Spinal cord (tissue), 9 donors: ENCODE measurements at regions not wholly inside any gene's neighbourhood (a gene's known extent, or its start where the extent isn't known, plus 50 kb on each side); places are given as distances from the start of the nearest gene placed in this dataset.

Source experiments
- DNase-seq, 6 donors: peaks; one replicate each; pipeline versions ENCODE4 v3.0.0 to v3.0.0-alpha.2; 2013 to 2015; ENCODE audit warnings: low spot score in 6 of 6, low read depth in 4 of 6
- H3K27ac ChIP-seq: one replicate; pipeline ENCODE4 v1.5.1; 2013; ENCODE audit warnings: low read depth, low read length, control low read depth
- H3K27me3 ChIP-seq: one replicate; pipeline ENCODE4 v1.6.1; 2013; ENCODE audit warnings: low read length; ENCODE audit not compliant: control insufficient read depth, insufficient read depth
- H3K36me3 ChIP-seq: one replicate; pipeline ENCODE4 v1.6.1; 2013; ENCODE audit warnings: low read length; ENCODE audit not compliant: control insufficient read depth, insufficient read depth
- H3K4me1 ChIP-seq: one replicate; pipeline ENCODE4 v1.6.1; 2013; ENCODE audit warnings: low read length; ENCODE audit not compliant: control insufficient read depth, insufficient read depth
- H3K4me3 ChIP-seq: one replicate; pipeline ENCODE4 v1.5.1; 2013; ENCODE audit warnings: low read depth, low read length, control low read depth
- H3K9me3 ChIP-seq: one replicate; pipeline ENCODE4 v1.6.1; 2013; ENCODE audit warnings: low read length; ENCODE audit not compliant: control insufficient read depth, insufficient read depth
- WGBS: methylation state at CpG from one replicate; pipeline ENCODE4 v1.1.5; 2013; ENCODE audit warnings: missing lambda C conversion rate; ENCODE audit not compliant: insufficient coverage; 5-methylcytosine and 5-hydroxymethylcytosine counted together
- donor health status: healthy.

DNA sequence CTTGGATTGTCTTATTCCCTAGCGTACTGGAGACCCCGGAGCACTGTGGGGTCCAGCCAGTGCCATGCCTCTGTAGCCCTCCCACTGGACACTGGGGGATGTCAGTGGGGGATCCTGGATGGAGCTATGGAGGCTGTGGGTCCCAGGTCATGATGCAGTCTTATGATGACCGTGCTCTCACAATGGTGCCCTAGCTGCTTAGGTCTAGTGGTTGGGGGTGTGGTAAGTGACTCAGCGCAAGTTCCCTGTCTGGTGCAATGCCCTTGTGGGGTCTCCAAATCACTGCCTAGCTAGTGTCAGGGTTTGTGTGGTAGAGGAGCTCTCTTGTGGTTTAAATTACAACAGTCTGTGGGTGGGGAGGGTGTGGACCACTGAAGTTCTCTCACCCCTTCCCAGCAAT, 135.4 kb downstream of the CDC5L start:
- no peak for DNase-seq
- H3K4me3 ChIP-seq: no peak overlapping the region
- no peak overlapping the region for H3K27ac ChIP-seq
- H3K36me3 ChIP-seq: no peaks in the 10 kb centered on the region
- peaks cover 4% of the 10 kb centered on the region for H3K9me3 ChIP-seq
- 93% methylated on average over 4 of the region's 4 CpGs for WGBS
- H3K4me1 ChIP-seq: no peaks in the 10 kb centered on the region
- H3K27me3 ChIP-seq: no peaks in the 10 kb centered on the region

DNA sequence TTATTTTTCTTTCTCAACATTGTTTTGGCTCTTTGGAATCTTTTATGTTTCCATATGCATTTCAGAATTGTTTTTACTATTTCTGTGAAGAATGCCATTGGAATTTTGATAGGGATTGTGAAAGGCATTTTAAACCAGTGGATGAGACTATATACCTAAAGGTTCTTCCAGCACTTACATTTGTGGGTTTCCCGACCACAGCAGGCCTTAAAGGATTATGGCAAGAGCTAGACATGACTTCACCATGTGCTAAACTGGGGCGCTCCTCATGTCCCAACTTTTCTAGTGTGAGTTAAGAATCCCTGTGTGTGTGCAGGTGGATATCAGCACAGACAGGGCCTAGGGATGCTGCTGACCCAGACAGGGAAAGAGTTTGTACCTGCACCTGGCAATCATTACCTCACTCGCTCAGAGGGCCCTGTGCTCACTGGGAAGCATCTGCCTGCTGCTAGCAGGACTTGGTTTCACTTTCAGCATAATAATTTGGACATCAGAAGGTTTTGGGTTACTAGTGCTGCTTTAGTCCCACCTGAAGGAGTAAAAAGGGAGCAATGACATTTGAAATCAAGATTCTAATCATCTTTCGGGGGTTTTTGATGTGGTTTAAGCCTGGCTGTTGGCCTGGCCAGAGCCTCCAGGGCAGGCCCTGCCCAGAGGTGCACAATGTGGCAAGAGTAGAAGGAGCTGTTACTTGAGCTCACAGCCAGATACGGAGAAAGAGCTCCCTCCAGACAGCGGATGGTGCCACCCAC, 137.1 kb downstream of the CDC5L start:
- no peak overlapping the region for H3K4me3 ChIP-seq
- H3K27ac ChIP-seq: no peak overlapping the region
- 96% methylated on average over 6 of the region's 6 CpGs for WGBS
- H3K27me3 ChIP-seq: no peaks in the 10 kb centered on the region
- H3K4me1 ChIP-seq: peaks cover 7% of the 10 kb centered on the region
- no peaks in the 10 kb centered on the region for H3K36me3 ChIP-seq
- H3K9me3 ChIP-seq: peaks cover 4% of the 10 kb centered on the region
- no peak for DNase-seq

DNA sequence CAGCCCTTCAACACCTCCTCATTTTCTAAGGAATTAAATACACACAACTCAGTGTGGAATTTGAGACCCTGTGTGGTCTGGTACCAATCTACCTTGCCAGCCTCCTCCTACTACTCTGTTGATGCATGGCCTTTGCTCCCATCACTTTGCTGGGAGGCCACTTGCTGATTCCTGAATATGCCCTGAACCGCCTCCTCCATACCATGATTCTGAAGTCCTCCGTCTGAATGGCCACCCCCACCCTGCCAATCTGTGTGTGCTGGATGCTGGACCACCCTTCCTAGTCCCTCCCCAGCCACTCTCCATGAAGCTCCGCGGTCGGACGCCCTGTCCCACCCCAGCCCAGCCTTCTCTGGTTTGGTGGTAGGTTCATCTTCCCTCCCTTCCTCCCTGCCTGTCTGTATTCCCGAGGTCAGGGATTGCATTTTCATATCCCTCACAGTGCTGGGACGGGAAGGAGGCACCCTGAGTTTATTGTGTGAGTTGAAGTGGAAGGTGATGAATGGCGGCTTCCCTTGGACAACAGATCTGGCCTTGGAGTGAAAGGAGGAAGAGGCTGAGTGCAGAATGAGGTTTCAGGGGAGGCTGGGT, 138.3 kb downstream of the CDC5L start:
- WGBS: 90% methylated on average over 3 of the region's 9 CpGs
- H3K27me3 ChIP-seq: no peaks in the 10 kb centered on the region
- no peak for DNase-seq

DNA sequence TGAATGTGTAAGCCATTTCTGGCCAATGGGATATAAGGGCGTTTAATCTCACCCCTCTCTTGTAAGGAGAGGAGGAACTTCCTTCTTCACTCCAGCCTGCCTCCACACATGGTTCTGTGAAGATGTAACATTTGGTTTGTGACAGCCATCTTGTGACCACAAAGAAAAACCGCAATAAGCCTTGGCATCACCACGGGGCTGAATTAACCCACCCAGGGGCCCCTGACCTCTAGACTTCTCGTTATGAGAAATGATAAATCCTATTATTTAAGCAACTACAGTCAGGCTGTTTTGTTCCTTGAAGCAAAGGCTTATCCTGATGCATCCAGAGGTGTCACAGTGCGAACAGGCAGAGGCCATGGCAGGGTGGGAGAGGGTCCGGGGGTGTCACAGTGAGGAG, 139.7 kb downstream of the CDC5L start:
- DNase-seq: no peak
- Histone ChIP-seq H3K9me3 (peaks cover 2% of the 10 kb centered on the region), H3K4me3 (no peak overlapping the region), H3K27me3 (no peaks in the 10 kb centered on the region), H3K27ac (no peak overlapping the region), H3K4me1 (peaks cover 28% of the 10 kb centered on the region), H3K36me3 (no peaks in the 10 kb centered on the region)
- 96% methylated on average over 2 of the region's 6 CpGs for WGBS

More for the DNA sequence above, 138.3 kb downstream of the CDC5L start:
- Histone ChIP-seq H3K27ac (no peak overlapping the region), H3K4me1 (peaks cover 15% of the 10 kb centered on the region), H3K4me3 (no peak overlapping the region), H3K9me3 (peaks cover 2% of the 10 kb centered on the region), H3K36me3 (no peaks in the 10 kb centered on the region)

DNA sequence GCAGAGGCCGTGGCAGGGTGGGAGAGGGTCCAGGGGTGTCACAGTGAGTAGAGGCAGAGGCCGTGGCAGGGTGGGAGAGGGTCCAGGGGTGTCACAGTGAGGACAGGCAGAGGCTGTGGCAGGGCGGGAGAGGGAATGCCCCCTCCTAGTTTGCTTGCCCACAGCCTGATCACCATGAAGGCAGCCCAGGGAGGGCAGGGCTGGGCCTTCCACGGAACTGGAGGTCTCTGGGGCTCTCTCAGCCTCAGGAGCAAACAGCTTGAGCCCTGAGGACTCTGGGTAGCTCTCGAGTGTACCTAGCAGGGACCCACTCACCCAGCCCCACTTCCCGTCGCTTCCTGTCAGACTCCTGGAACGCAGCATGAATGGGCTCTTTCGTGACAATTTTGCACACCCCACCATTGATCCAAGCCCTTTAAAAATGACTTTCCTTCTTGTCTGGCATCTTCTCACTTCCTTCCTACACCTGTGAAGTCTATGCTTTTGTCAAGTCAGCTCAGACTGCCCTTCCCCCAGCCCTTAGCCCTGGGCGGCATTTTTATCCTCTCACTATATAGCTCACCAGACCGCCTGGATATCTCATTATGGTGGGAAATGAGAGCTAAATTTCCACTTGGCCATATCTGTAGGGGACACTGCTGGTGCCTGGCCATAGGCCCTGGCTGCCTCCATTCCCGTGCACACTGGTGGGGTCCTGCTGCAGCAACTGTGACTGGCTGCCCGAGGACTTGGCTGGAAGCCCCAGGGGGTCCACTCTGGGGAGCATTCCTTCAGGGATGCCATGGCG, 140.3 kb downstream of the CDC5L start:
- Histone ChIP-seq H3K36me3 (no peaks in the 10 kb centered on the region), H3K27ac (no peak overlapping the region), H3K4me1 (peaks cover 31% of the 10 kb centered on the region), H3K4me3 (no peak overlapping the region), H3K9me3 (peaks cover 2% of the 10 kb centered on the region), H3K27me3 (no peaks in the 10 kb centered on the region)
- no peak for DNase-seq
- 90% methylated on average over 11 of the region's 14 CpGs for WGBS

DNA sequence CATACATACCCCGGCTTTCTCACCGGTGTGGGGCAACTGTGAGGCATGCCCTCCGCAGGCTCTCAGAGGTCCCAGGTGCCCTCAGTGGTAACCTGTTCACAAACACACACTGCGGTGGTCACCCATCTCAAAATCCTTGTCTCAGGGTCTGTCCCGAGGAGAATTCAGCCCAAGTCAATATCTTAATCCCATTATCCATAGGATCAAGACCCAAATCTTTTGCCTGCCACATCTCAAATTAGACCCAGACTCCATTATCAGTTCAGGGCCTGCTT, 140.8 kb downstream of the CDC5L start:
- H3K27ac ChIP-seq: no peak overlapping the region
- peaks cover 31% of the 10 kb centered on the region for H3K4me1 ChIP-seq
- no peaks in the 10 kb centered on the region for H3K27me3 ChIP-seq
- H3K4me3 ChIP-seq: no peak overlapping the region
- H3K9me3 ChIP-seq: peaks cover 2% of the 10 kb centered on the region
- H3K36me3 ChIP-seq: no peaks in the 10 kb centered on the region
- 95% methylated on average over 5 of the region's 5 CpGs for WGBS
- no peak for DNase-seq

DNA sequence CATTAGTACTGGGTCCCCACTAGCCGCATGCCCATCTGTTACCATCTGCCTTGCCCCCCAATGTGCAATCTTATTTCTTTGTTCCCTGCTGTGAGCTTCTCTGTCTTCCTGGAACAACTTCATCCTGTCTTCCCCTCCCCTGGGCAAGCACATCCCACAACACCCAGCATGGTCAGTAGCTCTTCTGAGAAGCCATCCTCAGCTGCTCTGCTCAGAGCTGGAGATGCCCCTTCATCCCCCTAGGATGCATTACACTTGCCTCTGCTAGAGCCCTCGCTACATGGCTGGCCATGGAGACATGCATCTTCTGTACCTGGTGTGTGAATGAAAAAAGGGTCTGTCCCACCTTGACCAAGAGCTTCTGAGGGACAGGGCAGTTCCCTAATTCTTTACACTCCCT, 141.2 kb downstream of the CDC5L start:
- Histone ChIP-seq H3K27ac (no peak overlapping the region), H3K27me3 (no peaks in the 10 kb centered on the region), H3K4me1 (peaks cover 31% of the 10 kb centered on the region), H3K4me3 (no peak overlapping the region), H3K9me3 (peaks cover 2% of the 10 kb centered on the region), H3K36me3 (no peaks in the 10 kb centered on the region)
- WGBS: 87% methylated on average over 1 of the region's 2 CpGs
- DNase-seq: no peak

DNA sequence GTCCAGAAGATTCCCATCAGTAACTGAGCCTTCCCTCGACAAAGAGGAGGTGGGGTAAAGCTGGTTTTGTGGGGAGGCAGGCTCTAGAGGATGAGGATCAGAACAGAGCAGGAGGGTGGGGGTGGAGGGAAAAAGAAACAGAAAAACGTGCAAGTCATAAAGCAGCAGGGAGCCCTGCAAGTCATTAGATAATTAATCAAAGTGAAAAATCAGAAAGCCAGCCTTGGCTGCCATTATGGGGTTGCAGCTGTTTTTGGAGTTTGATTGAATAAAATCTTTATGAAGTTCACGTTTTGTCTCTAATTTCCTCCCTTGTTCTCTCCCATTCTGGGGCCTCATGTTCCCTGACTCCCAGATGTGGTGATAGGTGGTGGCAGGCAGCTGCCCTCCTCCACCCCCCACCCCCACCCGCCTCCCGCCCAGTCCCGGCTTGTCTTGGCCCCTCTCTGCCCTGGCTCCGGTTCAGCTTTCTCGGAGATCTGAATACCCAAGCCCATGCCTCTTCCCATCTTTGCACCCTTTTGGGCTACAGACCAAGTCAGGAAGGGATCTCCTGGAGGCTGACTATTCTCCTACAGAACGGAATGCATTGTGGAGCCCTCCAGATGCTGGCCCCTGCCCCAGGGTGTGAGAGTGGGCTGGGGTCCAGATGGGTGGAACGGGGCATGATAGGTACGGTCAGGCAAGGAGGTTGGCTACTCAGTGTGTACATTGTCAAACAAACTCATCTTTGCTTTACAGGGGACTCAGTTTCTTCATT, 141.8 kb downstream of the CDC5L start:
- peaks cover 31% of the 10 kb centered on the region for H3K4me1 ChIP-seq
- H3K27me3 ChIP-seq: no peaks in the 10 kb centered on the region
- no peak overlapping the region for H3K27ac ChIP-seq
- H3K36me3 ChIP-seq: no peaks in the 10 kb centered on the region
- WGBS: 19% methylated on average over 4 of the region's 11 CpGs
- peak in 2 of 6 donors; percentile 21 to 58 for DNase-seq
- peaks cover 2% of the 10 kb centered on the region for H3K9me3 ChIP-seq
- H3K4me3 ChIP-seq: no peak overlapping the region

DNA sequence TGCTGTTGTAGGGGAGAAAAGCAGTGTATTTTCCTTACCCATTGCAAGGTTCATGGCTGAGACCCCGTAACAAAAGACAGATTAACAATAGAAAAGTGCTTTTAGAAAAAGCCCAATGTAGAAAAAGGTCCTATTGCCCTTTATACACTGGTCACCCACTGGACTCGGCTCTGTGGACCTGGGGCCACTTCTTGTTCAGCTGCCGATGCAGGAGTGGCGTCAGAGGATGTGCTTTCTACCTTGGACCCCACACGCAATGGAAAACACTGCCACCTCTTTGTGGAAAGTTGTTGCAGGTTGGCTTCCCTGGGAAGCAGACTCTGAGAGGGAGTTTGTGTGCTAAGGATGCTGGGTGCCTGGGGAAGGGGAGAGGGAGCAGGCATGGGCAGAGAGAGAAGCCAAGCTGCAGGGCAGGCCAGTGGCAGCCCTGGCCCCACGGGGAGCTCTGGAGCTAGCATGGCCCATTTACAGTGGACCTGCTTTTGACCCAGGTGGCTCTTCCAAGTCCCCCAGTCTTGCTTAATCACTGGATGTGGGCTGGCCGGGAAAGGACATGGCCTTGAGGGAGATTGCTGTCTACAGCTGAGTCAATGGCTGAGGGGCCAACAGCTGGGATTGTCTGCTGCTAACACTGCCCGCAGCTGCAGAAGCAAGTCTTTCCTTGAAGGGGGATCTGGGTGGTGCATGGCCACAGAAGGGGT, 142.9 kb downstream of the CDC5L start:
- no peak for DNase-seq
- peaks cover 31% of the 10 kb centered on the region for H3K4me1 ChIP-seq

More for the DNA sequence above, 142.9 kb downstream of the CDC5L start:
- Histone ChIP-seq H3K9me3 (no peaks in the 10 kb centered on the region), H3K27ac (no peak overlapping the region), H3K27me3 (no peaks in the 10 kb centered on the region), H3K36me3 (no peaks in the 10 kb centered on the region), H3K4me3 (no peak overlapping the region)
- 85% methylated on average over 7 of the region's 8 CpGs for WGBS
